ENCODE measurements at regions not wholly inside any gene's neighbourhood (a gene's known extent, or its start where the extent isn't known, plus 50 kb on each side); places are given as distances from the start of the nearest gene placed in this dataset.

- no peak for TF ChIP-seq CTCF (IDR thresholded peaks at IDR 0.05)
- TF ChIP-seq POLR2AphosphoS5 (IDR thresholded peaks at IDR 0.05; ENCODE audit: low read depth, low read length), result no peak
- TF ChIP-seq REST (IDR thresholded peaks at IDR 0.05; ENCODE audit: insufficient read depth in 1 of 2, low read depth in 2 of 2, low read length in 1 of 2), result no peak
These were observed 123.6 kb upstream of the KCNJ15 start for GRCh38 chr21:38133240-38133639.
